Activated CD4-positive, alpha-beta T cell treated with anti-CD3 and anti-CD28 coated beads for 36 hours (primary cell): ENCODE measurements at regions not wholly inside any gene's neighbourhood (a gene's known extent, or its start where the extent isn't known, plus 50 kb on each side); places are given as distances from the start of the nearest gene placed in this dataset.

Source experiments
- ATAC-seq: fragments of 200-7000 bp; cut with Tn5 transposase; one replicate; pipeline ENCODE4 v1.10.0; 2021; ENCODE audit warnings: mild to moderate bottlenecking, moderate library complexity
- CTCF ChIA-PET: fragments of 350-600 bp; sonication (Branson Sonifier 250); formaldehyde crosslinking; loops from one replicate; lab custom pipeline; 2021; ENCODE audit warnings: antibody characterized with exemption; lab: Charles Lee
- POLR2A ChIA-PET: fragments of 350-600 bp; sonication (Branson Sonifier 250); formaldehyde crosslinking; loops from one replicate; lab custom pipeline; 2021; ENCODE audit warnings: antibody characterized with exemption, inconsistent platforms; lab: Charles Lee
- DNase-seq: peaks from one replicate; pipeline ENCODE4 v3.0.0-alpha.2; 2020
- H3K27ac Mint-ChIP-seq: one replicate; pipeline ENCODE4 v1.8.0; 2021; ENCODE audit warnings: mixed read lengths
- H3K27me3 Mint-ChIP-seq: one replicate; pipeline ENCODE4 v1.8.0; 2021; ENCODE audit warnings: mixed read lengths
- H3K36me3 Mint-ChIP-seq: one replicate; pipeline ENCODE4 v1.8.0; 2021; ENCODE audit warnings: low read depth, mixed read lengths
- H3K4me1 Mint-ChIP-seq: one replicate; pipeline ENCODE4 v1.8.0; 2021; ENCODE audit warnings: mixed read lengths
- H3K4me3 Mint-ChIP-seq: one replicate; pipeline ENCODE4 v1.8.0; 2021; ENCODE audit warnings: mild to moderate bottlenecking, moderate library complexity, mixed read lengths
- H3K9me3 Mint-ChIP-seq: one replicate; pipeline ENCODE4 v1.8.0; 2021; ENCODE audit warnings: low read depth, mixed read lengths
- intact Hi-C, 2 experiments: fragments of 100-400 bp; cut with DNase I in 1 of 2; cut with micrococcal nuclease in 1 of 2; formaldehyde crosslinking; loops; one replicate each; pipeline versions ENCODE4 v1.14.2 to v1.15.1; 2022 to 2024; cut with DNase I, micrococcal nuclease

GRCh38 chr15:93980261-93980911 is 251.0 kb upstream of the MCTP2 start:
- CTCF ChIA-PET = no interaction called here
- Mint-ChIP-seq H3K36me3 (no peaks in the 10 kb centered on the region), H3K9me3 (no peaks in the 10 kb centered on the region), H3K27me3 (no peaks in the 10 kb centered on the region), H3K4me1 (no peaks in the 10 kb centered on the region), H3K4me3 (no peak overlapping the region), H3K27ac (no peak overlapping the region)
- no peak for DNase-seq
- ATAC-seq = no peak
- intact Hi-C loops = no loop called here
- POLR2A ChIA-PET = no interaction called here

- Mint-ChIP-seq H3K27ac (no peak overlapping the region), H3K4me3 (no peak overlapping the region), H3K27me3 (no peaks in the 10 kb centered on the region), H3K4me1 (no peaks in the 10 kb centered on the region), H3K9me3 (no peaks in the 10 kb centered on the region), H3K36me3 (no peaks in the 10 kb centered on the region)
- no peak for ATAC-seq
- no peak for DNase-seq
- ChIA-PET POLR2A (no interaction called here), CTCF (no interaction called here)
- intact Hi-C loops = no loop called here
These were observed 256.4 kb upstream of the MCTP2 start for GRCh38 chr15:93974804-93975481.

- no peak overlapping the region for H3K4me3 Mint-ChIP-seq
- H3K27ac Mint-ChIP-seq = no peak overlapping the region
- DNase-seq (no peak), ATAC-seq (no peak)
- no peaks in the 10 kb centered on the region for H3K36me3 Mint-ChIP-seq
- H3K9me3 Mint-ChIP-seq = no peaks in the 10 kb centered on the region
- no peaks in the 10 kb centered on the region for H3K4me1 Mint-ChIP-seq
- ChIA-PET POLR2A (no interaction called here), CTCF (no interaction called here)
- intact Hi-C loops = no loop called here
- no peaks in the 10 kb centered on the region for H3K27me3 Mint-ChIP-seq
These were observed 258.1 kb upstream of the MCTP2 start for GRCh38 chr15:93973287-93973686.

- intact Hi-C loops = no loop called here
- H3K4me1 Mint-ChIP-seq = no peaks in the 10 kb centered on the region
- CTCF ChIA-PET = no interaction called here
- ATAC-seq = no peak
- no peak overlapping the region for H3K4me3 Mint-ChIP-seq
- no peaks in the 10 kb centered on the region for H3K36me3 Mint-ChIP-seq
- POLR2A ChIA-PET = no interaction called here
- H3K9me3 Mint-ChIP-seq = no peaks in the 10 kb centered on the region
- no peak for DNase-seq
- no peak overlapping the region for H3K27ac Mint-ChIP-seq
- peaks cover 2% of the 10 kb centered on the region for H3K27me3 Mint-ChIP-seq
These were observed 262.6 kb upstream of the MCTP2 start for GRCh38 chr15:93968773-93969172.

GRCh38 chr15:93965304-93965908 is 266.0 kb upstream of the MCTP2 start:
- Mint-ChIP-seq H3K36me3 (no peaks in the 10 kb centered on the region), H3K27ac (no peak overlapping the region), H3K4me3 (no peak overlapping the region), H3K27me3 (peaks cover 4% of the 10 kb centered on the region), H3K4me1 (no peaks in the 10 kb centered on the region), H3K9me3 (no peaks in the 10 kb centered on the region)
- CTCF ChIA-PET = interaction anchor here (1.2 kb wide), 1 partner anchor 23 kb away, joined by 3 read pairs; no protein-coding TSS in a partner anchor
- no peak for DNase-seq
- intact Hi-C loops = no loop called here
- POLR2A ChIA-PET = no interaction called here
- no peak for ATAC-seq

- H3K36me3 Mint-ChIP-seq = no peaks in the 10 kb centered on the region
- H3K4me1 Mint-ChIP-seq = no peaks in the 10 kb centered on the region
- H3K27me3 Mint-ChIP-seq = no peaks in the 10 kb centered on the region
- intact Hi-C loops = loop anchor here in 1 of 2 experiments (10.0 kb wide), 1 partner anchor 60 kb away; no protein-coding TSS in a partner anchor
- no peaks in the 10 kb centered on the region for H3K9me3 Mint-ChIP-seq
- DNase-seq (no peak), ATAC-seq (no peak)
- H3K4me3 Mint-ChIP-seq = no peak overlapping the region
- H3K27ac Mint-ChIP-seq = no peak overlapping the region
- ChIA-PET POLR2A (no interaction called here), CTCF (interaction anchor here (0.6 kb wide), 1 partner anchor 845 kb away, joined by 3 read pairs; no protein-coding TSS in a partner anchor)
These were observed 276.3 kb upstream of the MCTP2 start for GRCh38 chr15:93954985-93955571.

- intact Hi-C loops = no loop called here
- DNase-seq = no peak
- POLR2A ChIA-PET = no interaction called here
- no peak overlapping the region for H3K27ac Mint-ChIP-seq
- H3K36me3 Mint-ChIP-seq = no peaks in the 10 kb centered on the region
- no peak for ATAC-seq
- H3K4me1 Mint-ChIP-seq = no peaks in the 10 kb centered on the region
- no peak overlapping the region for H3K4me3 Mint-ChIP-seq
- no peaks in the 10 kb centered on the region for H3K27me3 Mint-ChIP-seq
- H3K9me3 Mint-ChIP-seq = no peaks in the 10 kb centered on the region
- CTCF ChIA-PET = no interaction called here
These were observed 282.6 kb upstream of the MCTP2 start for GRCh38 chr15:93948726-93949125.

- H3K9me3 Mint-ChIP-seq = no peaks in the 10 kb centered on the region
- no peaks in the 10 kb centered on the region for H3K27me3 Mint-ChIP-seq
- ATAC-seq = no peak
- DNase-seq = no peak
- intact Hi-C loops = no loop called here
- no peak overlapping the region for H3K4me3 Mint-ChIP-seq
- H3K4me1 Mint-ChIP-seq = no peaks in the 10 kb centered on the region
- H3K36me3 Mint-ChIP-seq = no peaks in the 10 kb centered on the region
- ChIA-PET CTCF (no interaction called here), POLR2A (no interaction called here)
- H3K27ac Mint-ChIP-seq = no peak overlapping the region
These were observed 287.8 kb upstream of the MCTP2 start for GRCh38 chr15:93943586-93943985.

- POLR2A ChIA-PET = no interaction called here
These were observed 289.1 kb upstream of the MCTP2 start for GRCh38 chr15:93942269-93942694.

GRCh38 chr15:93941697-93942096 is 289.7 kb upstream of the MCTP2 start:
- Mint-ChIP-seq H3K27ac (no peak overlapping the region), H3K27me3 (no peaks in the 10 kb centered on the region), H3K4me1 (no peaks in the 10 kb centered on the region), H3K9me3 (no peaks in the 10 kb centered on the region), H3K4me3 (no peak overlapping the region), H3K36me3 (no peaks in the 10 kb centered on the region)
- POLR2A ChIA-PET = no interaction called here
- no peak for ATAC-seq
- CTCF ChIA-PET = no interaction called here
- DNase-seq = no peak
- intact Hi-C loops = no loop called here

More at GRCh38 chr15:93942269-93942694, 289.1 kb upstream of the MCTP2 start:
- Mint-ChIP-seq H3K27ac (no peak overlapping the region), H3K4me1 (no peaks in the 10 kb centered on the region), H3K27me3 (no peaks in the 10 kb centered on the region), H3K4me3 (no peak overlapping the region), H3K9me3 (no peaks in the 10 kb centered on the region), H3K36me3 (no peaks in the 10 kb centered on the region)
- CTCF ChIA-PET = interaction anchor here (0.6 to 0.7 kb wide), 2 partner anchors 10 to 24 kb away, joined by 3 read pairs; no protein-coding TSS in a partner anchor
- DNase-seq = no peak
- no peak for ATAC-seq
- intact Hi-C loops = no loop called here

GRCh38 chr15:93940226-93940625 is 291.1 kb upstream of the MCTP2 start:
- no peaks in the 10 kb centered on the region for H3K9me3 Mint-ChIP-seq
- ChIA-PET POLR2A (no interaction called here), CTCF (no interaction called here)
- H3K4me3 Mint-ChIP-seq = no peak overlapping the region
- intact Hi-C loops = no loop called here
- H3K27ac Mint-ChIP-seq = no peak overlapping the region
- H3K4me1 Mint-ChIP-seq = no peaks in the 10 kb centered on the region
- no peak for DNase-seq
- H3K27me3 Mint-ChIP-seq = no peaks in the 10 kb centered on the region
- H3K36me3 Mint-ChIP-seq = no peaks in the 10 kb centered on the region
- no peak for ATAC-seq
